Activated CD8-positive, alpha-beta memory T cell treated with anti-CD3 and anti-CD28 coated beads for 48 hours (primary cell): ENCODE measurements at regions not wholly inside any gene's neighbourhood (a gene's known extent, or its start where the extent isn't known, plus 50 kb on each side); places are given as distances from the start of the nearest gene placed in this dataset.
"Not testable (repeated sequence)": the region's sequence is repeated elsewhere in the genome, so short reads cannot be mapped to it uniquely, and the experiment has no call there.

ENCODE experiments used
- DNase-seq, 3 experiments: peaks; one replicate each; pipeline ENCODE4 v3.0.0-alpha.2; 2020; ENCODE audit warnings: low read depth in 2 of 3, low spot score in 2 of 3

DNA sequence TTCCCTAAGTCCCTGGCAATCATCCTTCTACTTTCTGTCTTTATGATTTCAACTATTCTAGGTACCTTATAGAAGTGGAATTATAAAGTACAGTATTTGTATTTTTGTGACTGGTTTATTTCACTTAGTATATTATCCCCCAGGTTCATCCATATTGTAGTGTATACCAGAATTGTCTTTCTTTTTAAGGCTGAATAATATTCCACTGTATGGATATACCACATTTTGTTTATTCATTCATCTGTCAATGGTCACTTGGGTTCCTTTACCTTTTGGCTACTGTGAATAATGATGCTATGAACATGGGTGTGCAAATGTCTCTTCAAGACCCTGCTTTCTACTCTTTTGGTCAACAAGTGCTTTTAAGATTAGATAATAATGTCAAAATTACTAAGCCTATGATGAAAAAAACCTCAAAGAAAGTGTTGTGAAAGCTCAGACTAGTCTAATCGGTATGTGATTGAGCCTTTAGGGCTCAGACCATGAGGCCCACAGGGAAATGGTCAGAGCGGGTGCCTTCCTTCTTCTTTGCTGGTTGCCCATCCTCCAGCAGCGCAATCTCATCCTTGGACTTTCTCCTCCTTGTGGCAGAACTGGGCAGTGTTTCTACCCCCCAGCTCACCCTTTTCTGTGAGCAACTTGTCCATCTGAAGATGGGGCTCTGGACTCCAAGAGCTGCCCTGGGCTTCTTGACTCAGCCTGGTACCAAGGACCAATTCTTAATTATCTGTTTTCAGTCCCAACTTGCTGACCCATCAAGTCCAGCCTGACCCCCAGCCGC is 105.4 kb downstream of the TTC8 start:
- no peak for DNase-seq

DNA sequence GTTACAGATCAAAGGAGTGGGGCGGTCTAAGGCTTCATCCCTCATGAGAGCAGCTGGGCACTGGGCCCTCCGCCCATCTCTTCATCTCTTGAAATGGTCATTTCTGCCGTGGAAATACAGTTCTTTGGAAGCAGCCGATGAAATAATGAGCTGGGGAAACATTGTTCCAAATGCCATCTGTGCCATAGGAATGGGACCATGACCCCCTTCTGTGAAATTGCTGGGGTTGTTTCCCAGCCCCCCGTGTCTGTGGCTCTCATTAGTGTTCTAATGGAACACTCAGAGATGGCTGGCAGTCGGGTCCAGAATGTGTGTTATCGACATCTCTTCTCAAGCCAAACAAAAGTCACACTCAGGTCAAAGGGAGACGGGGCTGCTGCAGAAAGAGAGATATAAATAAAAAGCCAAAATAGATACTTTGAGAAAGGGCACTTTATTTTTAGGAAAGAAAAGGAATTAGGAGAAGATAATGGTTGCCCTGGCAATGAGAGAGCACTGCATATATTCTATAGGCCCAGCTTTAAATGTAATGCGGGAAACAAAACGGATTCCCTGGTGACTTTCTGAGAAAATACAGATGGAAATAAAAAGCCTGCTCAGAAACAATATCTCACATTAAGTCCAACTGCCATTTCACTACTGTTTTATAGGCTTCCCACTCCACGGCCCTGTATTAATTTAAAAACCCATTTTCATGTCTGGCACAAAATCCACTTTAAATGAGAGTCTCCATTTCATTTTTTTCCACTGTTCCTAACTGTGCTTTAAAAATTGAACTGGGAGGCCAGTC is 107.1 kb downstream of the TTC8 start:
- no peak for DNase-seq

DNA sequence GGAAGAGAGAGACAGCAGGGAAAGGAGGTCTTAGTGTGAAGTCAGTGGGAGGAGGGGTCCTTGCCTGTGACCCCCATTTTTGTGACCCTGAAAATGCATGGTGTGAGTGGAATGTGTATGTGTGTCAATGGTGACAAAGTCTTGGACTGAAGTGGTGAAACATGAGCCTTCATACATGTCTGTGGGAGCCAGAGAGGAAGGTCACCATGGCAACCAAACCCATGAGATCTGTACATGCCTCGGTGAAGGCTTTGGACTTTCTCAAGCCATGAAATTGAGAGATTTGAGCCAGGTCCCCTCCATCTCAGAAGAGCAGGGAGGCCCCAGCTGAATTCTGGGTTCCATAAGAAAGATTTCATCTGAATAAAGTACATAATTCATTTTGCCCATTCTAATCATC is 108.7 kb downstream of the TTC8 start:
- no peak for DNase-seq

DNA sequence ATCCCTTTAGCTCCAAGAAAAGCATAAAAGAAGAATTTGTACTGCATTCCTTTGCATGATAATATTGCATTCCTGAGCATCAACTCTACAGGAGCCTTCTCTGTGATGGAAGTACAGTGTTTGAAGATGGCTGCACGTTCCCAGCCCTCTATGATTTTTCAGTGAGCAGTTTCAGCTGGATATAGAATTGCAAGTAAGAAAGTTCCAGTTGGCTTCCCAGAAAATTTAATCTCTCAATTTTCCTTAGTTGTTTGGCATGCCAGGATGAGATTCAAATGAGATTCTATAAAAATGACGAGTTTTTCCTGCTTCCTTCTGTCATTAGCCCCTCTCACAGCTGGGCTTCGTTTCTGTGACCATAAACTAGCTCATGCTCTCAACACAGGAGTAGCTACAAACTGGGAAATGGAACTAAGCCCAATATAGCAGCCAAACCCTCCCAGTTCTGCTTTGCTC is 109.9 kb downstream of the TTC8 start:
- no peak for DNase-seq

DNA sequence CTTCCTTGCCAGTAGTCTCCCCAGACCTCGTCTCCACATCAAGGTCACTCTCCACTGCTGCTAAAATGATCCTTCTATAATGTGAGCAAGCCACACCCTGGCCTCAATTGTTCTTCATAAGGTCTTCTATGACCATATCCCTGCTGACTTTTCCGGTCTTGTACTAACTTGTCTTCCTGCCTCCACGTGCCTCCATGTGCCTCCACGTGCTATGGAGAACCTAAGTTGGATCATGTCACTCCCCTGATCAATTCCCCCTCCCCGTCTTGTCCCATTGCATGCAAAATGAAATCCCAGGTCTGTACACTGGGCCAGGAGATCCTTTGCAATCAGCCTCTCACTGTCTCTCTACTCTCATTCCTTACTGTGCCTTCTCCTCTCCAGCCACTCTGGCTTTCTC is 110.6 kb downstream of the TTC8 start:
- DNase-seq = no peak

DNA sequence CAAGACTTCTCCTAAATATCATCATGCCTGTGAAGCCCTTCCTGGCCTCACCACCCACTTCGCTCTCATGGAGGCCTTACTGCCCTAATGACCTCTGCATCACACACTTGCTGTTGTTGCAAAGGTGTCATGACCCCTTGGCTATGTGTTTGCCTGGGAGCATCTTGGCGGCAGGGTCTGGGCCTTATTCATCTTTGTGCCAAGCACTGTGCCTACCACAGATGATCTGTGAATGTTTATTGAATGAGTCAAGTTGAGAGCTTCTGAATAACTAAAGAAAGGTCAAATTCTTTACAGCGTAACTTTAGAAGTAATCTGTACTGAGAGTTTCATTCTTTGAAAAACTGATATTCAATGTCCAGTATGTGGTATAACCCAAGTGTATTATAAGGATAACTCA is 113.3 kb downstream of the TTC8 start:
- DNase-seq = no peak

DNA sequence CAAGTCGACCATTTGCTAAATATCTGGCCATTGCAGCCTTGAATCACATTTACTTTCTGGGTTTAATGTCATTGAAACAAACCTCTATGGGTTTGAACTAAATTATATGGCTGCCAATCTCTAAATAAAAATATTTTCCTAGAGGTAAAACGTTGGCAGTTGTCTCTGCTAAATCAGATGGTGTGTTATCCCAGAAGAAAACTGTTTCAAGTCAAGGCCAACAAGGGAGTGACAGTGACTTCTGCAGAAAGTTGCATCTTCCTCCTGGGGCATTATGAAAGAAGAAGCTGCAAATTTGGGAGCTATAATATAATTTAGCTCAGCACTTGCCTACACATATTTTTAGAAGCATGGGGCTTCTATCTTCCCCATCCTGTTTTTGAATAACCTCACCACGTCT is 116.2 kb downstream of the TTC8 start:
- DNase-seq = no peak

DNA sequence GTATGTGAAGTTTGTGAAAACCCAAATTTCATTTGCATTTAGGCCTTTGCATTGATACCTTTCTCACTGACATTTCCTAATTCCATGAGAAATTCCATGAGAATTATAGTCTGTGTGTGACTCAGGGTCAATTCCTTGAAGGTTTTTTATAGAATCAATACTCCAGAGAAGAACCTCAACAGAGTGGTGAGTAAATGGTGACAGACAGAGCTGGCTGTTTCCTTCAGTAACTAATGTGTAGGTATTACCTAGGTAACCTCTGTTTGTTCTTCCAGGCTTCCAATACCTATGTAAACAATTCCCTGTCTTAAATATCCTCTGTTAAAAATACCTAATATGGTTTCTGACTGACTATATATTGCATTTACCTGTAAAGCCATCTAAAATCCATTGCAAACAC is 117.0 kb downstream of the TTC8 start:
- no peak for DNase-seq

DNA sequence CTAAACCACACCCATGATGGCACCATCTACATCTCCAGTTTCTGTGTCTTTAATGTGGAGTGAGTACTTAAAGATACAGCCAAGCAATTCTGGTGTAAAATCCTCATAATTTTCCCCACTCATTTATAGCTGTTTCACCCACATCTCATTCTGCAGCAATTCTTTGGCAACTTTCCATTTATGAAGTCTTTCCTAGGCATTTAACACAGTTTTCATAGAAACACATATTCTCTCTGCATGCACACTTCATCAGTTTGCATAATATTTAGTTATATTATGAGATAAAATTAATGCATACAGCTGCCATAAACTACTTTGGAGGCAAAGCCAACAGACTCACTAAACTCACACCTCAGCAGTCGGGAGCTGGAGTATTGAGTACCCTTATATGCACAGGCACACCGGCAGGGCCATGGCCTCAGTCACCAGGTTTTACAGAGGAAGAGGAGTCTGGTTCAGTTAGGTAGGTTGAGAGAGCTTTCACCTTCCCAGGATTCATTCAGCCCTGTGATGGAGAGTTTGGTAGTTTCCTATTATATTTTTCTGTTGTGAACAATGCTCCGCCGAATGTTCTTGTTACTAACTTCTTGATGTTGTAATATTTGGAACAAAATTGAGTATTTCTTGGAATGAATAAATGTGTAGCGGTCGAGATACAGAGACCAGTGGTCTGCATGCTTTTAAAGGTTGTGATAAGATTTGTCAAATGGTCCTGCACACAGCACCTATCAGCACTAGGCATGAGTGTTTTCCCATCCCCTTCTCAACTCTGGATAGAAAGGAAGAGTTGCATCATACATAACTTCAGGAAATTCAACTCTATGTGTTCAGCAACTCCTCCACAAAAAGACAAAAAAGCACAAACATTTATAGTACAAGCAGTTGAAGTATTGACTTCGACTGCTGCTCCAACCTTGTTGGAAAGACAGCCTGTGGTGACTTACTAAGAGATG is 123.5 kb downstream of the TTC8 start:
- no peak for DNase-seq

DNA sequence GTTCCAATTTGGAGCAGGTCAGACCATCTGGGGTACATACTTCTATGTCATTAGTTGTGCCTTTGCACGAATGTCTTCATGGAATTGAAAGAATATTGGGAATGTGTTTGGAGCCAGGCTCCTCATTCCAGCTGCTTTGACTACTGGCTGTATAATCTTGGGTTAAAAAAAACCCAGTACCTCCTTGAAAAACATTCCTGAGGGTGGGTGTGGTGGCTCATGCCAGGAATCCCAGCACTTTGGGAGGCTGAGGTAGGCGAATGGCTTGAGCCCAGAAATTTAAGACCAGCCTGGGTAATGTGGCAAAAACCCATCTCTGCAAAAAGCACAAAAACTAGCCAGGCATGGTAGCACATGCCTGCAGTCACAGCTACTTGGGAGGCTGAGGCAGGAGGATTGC is 125.6 kb downstream of the TTC8 start:
- DNase-seq = no peak

DNA sequence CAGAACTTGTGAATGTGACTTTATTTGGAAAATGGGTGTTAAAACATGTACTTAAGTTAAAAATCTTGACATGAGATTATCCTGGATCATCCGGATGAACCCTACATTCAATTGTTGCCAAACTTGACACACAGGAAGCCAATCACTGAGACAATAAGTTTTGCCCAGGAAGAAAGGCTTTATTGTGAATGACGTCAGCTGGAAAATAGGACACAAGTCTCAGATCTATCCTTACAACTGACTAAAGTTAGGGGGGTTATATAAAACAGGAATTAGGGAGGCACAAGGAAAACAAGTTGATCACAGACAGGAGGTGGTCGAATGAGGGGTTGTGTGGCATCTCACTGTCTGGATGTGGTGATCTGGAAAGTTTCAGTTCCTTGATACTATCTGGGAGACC is 126.9 kb downstream of the TTC8 start:
- no peak for DNase-seq

DNA sequence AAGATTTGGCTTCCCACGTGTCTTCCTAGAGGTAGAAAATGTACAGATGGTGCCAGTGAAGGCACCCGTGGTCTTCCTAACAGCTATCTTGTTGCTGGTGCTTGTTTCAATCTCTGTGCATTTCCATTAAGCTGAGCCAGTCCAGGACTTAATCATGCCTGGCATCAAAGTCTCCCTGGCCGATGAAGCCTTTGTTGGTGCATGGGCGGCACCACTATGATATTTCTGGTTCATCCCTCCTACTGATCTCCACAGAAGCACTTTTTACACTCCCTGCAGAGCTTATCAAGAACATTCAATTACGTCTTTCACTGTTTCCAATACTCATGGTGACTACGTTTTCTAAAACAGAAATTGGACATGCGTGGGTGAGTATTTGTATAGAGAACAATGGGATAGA is 128.4 kb downstream of the TTC8 start:
- no peak for DNase-seq

DNA sequence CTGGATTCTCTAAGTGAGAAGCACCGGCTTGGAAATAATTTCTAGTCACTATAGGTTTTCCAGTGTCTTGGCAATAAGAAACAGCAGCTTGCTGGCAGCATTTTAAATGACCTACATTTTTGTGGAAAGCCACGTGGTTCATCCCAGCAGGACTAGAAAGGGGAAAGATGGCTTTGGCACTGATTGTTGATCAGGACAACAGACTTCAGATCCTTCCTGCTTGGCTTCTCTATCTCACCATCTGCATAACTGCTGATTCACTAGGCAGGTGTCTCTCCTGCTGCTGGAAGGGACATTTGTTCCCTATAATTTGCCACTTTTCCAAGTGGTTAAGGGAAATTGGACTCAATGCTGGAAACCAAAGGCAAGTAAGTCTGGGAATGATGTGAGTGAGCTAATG is 131.0 kb downstream of the TTC8 start:
- no peak for DNase-seq

DNA sequence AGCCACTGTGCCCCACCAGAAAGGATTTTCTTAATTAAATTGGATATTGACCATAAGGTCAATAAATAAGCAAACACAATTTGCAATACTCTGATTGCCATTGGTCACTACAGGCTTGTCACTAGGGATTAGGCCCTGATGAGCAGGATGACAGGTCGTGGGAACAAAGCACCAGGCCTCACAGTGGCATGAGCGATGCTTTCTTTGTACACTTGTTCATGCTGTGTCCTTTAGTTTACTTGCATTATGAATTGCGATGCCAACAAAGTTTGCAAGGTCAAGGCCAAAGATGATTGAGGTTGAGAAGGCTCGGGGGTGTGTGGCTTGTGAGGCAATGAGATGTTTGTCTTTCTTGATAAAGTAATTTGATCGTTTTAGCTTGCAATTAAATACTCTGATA is 136.0 kb downstream of the TTC8 start:
- DNase-seq = no peak

DNA sequence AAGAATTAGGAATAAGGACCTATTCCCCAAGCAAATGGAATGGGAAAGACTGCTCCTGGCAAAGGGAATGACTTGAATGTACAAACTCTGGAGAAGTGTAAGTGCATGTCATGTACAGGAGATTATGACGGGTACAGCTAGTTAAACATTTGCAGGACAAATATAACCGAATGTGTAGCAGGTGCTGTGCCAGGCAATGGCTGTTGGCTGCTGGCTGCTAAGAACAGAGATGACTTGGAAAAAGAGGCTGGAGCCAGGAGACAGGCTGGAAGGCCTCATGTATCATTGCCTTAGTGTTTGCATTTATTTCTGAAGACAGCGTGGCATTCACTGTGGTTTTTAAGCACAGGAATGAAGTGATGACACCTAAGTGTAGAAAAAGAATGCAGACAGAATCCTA is 136.8 kb downstream of the TTC8 start:
- DNase-seq = no peak

DNA sequence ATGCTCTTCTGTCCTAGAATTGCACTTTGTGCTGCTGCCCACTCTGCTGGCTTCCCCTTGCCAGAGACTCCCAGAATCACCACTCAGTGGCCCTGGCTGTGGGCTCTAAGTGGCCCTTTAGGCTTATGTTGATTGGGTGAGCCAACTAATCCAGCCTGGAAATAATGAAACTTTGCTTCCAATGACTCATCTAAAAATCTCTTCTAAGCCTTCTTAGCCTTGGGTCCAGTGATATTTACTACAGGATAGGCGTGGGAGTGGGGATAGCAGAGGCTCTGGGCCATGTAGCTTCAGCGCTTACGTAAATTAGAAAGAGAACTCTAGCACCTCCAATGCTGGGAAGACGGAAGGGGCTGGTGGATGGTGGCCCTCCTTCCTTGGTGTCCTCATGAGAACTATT is 137.9 kb downstream of the TTC8 start:
- DNase-seq = no peak

DNA sequence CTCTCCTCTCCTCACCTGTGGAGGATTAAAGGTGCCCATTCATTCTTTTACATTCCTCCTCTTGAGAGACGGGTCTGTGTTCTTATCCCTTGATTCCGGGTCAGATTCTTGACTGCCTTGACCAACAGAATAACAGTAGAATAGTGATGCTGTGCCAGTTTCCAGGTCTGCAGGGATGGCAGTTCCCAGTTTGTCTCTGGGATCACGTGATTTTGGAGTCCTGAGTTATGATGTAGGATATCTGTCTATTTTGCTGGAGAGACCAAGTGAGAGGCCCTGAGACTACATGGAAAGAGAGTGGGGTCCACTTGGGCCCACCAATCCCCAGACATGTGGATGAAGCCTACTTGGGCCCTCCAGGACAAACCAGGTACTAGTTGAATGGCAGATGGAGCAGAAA is 142.8 kb downstream of the TTC8 start:
- DNase-seq = no peak

DNA sequence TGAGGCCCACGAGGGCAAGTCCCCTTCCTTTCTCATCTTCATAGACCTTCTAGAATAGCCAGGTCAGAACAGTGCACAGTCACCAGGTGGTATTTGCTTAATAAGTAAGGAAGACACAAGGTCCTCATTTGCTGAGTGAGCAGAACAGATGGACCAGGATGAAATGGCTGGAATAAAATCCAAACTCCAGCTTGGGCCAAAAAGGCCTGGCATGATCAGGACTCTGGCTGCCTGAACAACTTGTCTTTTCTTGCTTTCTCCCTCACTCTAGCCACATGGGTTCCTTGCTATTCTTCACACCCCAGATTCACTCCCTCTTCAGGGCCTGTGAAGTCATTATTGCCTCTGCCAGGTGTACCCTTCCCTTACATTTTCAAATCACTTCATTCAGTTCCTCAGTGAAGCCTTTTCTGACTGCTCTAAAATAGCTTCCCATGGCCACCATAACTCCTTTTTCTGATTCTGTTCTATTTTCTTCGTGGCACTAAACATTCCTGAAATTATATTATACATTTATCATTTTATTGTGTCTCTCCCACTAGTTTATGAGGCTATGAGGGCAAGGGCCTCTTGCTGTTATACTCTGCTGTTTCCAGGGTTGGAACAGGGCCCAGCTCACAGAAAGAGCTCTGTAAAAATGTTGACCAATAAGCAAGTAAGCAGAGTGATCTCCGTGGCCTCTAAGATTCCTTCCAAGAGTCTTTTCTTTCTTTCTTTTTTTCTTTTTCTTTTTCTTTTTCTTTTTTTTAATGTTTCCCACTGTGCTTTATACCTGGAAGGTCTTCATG is 150.8 kb downstream of the TTC8 start:
- no peak for DNase-seq

DNA sequence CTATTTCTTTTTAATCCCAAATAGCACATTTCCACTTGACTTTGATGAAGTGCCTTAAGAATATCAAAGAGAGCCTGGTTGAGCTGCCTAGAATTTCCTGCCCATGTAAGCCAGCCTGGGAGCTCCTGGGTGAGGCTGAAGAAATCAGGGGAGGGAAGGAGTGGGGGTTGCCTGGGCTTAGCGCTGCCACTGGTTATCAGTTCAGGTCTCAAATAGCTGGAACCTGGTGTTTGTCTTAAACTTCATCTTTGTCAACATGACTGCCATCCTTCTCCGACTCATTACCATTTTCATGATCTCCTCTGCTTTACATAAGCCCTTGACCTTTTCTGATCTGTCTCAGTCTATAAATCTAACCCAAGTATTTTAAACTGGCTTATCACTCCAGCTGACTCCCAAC is 151.5 kb downstream of the TTC8 start:
- DNase-seq = no peak

DNA sequence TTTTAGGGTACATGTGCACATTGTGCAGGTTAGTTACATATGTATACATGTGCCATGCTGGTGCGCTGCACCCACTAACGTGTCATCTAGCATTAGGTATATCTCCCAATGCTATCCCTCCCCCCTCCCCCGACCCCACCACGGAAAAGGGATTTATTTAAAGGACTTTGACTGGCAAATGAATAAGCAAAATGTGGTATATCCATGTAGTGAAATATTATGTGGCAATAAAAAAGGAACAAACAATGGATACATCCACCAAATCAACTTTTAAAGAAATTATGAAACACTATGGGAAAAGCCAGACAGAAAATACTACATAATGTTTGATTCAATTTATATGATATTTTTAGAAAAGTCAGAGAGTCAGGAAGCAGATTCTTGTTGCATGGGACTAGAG is 156.5 kb downstream of the TTC8 start:
- DNase-seq = not testable (repeated sequence)

DNA sequence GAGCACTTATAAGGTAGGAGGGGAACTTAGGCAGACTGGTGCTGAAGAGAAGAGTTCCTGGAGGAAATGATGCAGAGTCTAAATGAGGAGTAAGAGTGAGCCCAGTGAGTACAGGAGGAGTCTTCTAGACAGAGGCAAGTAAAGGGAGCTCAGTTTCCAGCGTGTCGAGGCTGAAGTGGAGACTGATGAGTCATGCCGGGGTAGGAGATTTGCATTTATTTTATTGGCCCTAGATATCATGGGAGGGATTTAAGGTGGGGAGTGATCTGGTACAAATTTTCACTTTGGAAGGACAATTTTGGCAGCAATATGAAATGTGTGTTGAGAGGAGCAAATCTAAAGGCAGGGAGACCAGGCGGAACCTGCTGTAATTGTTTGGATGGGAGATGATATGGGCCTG is 157.5 kb downstream of the TTC8 start:
- no peak for DNase-seq
